ENCODE measurements at regions not wholly inside any gene's neighbourhood (a gene's known extent, or its start where the extent isn't known, plus 50 kb on each side); places are given as distances from the start of the nearest gene placed in this dataset.

- TF ChIP-seq POLR2A (IDR thresholded peaks at IDR 0.05) = no peak
- TF ChIP-seq, protein P1, sequence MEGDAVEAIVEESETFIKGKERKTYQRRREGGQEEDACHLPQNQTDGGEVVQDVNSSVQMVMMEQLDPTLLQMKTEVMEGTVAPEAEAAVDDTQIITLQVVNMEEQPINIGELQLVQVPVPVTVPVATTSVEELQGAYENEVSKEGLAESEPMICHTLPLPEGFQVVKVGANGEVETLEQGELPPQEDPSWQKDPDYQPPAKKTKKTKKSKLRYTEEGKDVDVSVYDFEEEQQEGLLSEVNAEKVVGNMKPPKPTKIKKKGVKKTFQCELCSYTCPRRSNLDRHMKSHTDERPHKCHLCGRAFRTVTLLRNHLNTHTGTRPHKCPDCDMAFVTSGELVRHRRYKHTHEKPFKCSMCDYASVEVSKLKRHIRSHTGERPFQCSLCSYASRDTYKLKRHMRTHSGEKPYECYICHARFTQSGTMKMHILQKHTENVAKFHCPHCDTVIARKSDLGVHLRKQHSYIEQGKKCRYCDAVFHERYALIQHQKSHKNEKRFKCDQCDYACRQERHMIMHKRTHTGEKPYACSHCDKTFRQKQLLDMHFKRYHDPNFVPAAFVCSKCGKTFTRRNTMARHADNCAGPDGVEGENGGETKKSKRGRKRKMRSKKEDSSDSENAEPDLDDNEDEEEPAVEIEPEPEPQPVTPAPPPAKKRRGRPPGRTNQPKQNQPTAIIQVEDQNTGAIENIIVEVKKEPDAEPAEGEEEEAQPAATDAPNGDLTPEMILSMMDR (IDR thresholded peaks at IDR 0.05) = no peak
These were observed 496.3 kb downstream of the SLC4A3 start for GRCh38 chr2:220123751-220124150.
